H1 (cell line): ENCODE measurements at regions not wholly inside any gene's neighbourhood (a gene's known extent, or its start where the extent isn't known, plus 50 kb on each side); places are given as distances from the start of the nearest gene placed in this dataset.

Source experiments
- CTCF ChIA-PET: fragments of 300-600 bp; sonication (Branson Sonifier 250); formaldehyde crosslinking; loops from one replicate; lab custom pipeline; 2021; ENCODE audit not compliant: partially characterized antibody; lab: Charles Lee
- POLR2A ChIA-PET: fragments of 300-600 bp; sonication (Branson Sonifier 250); formaldehyde crosslinking; loops from one replicate; lab custom pipeline; 2021; ENCODE audit warnings: inconsistent platforms; ENCODE audit not compliant: partially characterized antibody; lab: Charles Lee
- DNase-seq, 2 experiments: peaks; one replicate each; pipeline versions ENCODE4 v3.0.0 to v3.0.0-alpha.2; 2010 to 2022; ENCODE audit warnings: low spot score in 2 of 2, low read depth in 1 of 2, mixed read lengths in 1 of 2
- FAIRE-seq: peaks from 2 replicates; lab custom pipeline; 2011; peaks lifted over from hg19 to GRCh38; lab: Jason Lieb, UNC
- H2AFZ ChIP-seq: 2 replicates; pipeline ENCODE4 v1.8.1; 2012; ENCODE audit warnings: low read length, inconsistent platforms
- H2AK5ac ChIP-seq: 2 replicates; pipeline ENCODE4 v1.6.1; 2013; ENCODE audit warnings: low read depth, low read length
- H2BK120ac ChIP-seq: replicated peaks from 2 replicates; pipeline ENCODE3; 2013; ENCODE audit warnings: low read depth, low read length, inconsistent platforms
- H2BK12ac ChIP-seq: 2 replicates; pipeline ENCODE4 v1.6.1; 2013; ENCODE audit warnings: low read depth, low read length
- H2BK15ac ChIP-seq: 2 replicates; pipeline ENCODE4 v1.6.1; 2013; ENCODE audit warnings: low read length
- H2BK20ac ChIP-seq: 2 replicates; pipeline ENCODE4 v1.6.1; 2013; ENCODE audit warnings: low read length
- H2BK5ac ChIP-seq: 2 replicates; pipeline ENCODE4 v1.6.1; 2013; ENCODE audit warnings: low read depth, low read length
- H3K14ac ChIP-seq: 2 replicates; pipeline ENCODE4 v1.6.1; 2013; ENCODE audit warnings: inconsistent platforms; ENCODE audit not compliant: insufficient read length
- H3K18ac ChIP-seq: 2 replicates; pipeline ENCODE4 v1.6.1; 2013; ENCODE audit warnings: low read length; ENCODE audit errors: extremely low read depth
- H3K23ac ChIP-seq: 2 replicates; pipeline ENCODE4 v1.6.1; 2013; ENCODE audit warnings: inconsistent platforms; ENCODE audit not compliant: insufficient read length
- H3K23me2 ChIP-seq: 2 replicates; pipeline ENCODE4 v1.6.1; 2013; ENCODE audit warnings: low read depth, low read length
- H3K27ac ChIP-seq: 2 replicates; pipeline ENCODE4 v1.6.1; 2011; ENCODE audit warnings: low read depth, low read length, inconsistent platforms
- H3K27me3 ChIP-seq, 4 experiments: replicated peaks in 1 of 4; 1 replicate in 1 of 4; 2 replicates in 3 of 4; pipeline versions ENCODE4 v1.6.1 to v1.8.1; 2011 to 2013; ENCODE audit warnings: low read length in 3 of 4, mild to moderate bottlenecking in 3 of 4, inconsistent platforms in 2 of 4, mixed read lengths in 2 of 4, moderate library complexity in 1 of 4; ENCODE audit not compliant: control insufficient read depth in 3 of 4, insufficient read depth in 3 of 4; ENCODE audit errors: extremely low read depth in 1 of 4
- H3K36me3 ChIP-seq, 4 experiments: 2 replicates each; pipeline versions ENCODE4 v1.6.1 to v1.8.1; 2011 to 2013; ENCODE audit warnings: mild to moderate bottlenecking in 4 of 4, low read length in 3 of 4, moderate library complexity in 2 of 4, control low read depth in 1 of 4, inconsistent platforms in 1 of 4; ENCODE audit not compliant: insufficient read depth in 4 of 4, control insufficient read depth in 2 of 4
- H3K4ac ChIP-seq: replicated peaks from 2 replicates; pipeline ENCODE3; 2013; ENCODE audit warnings: low read length, low read depth, mixed read lengths, inconsistent platforms; ENCODE audit not compliant: insufficient read length
- H3K4me1 ChIP-seq, 4 experiments: replicated peaks in 1 of 4; 1 replicate in 1 of 4; 2 replicates in 3 of 4; pipeline versions ENCODE4 v1.6.1 to v1.8.1; 2011 to 2013; ENCODE audit warnings: low read length in 3 of 4, inconsistent platforms in 2 of 4, mixed read lengths in 1 of 4; ENCODE audit not compliant: insufficient read depth in 4 of 4, control insufficient read depth in 3 of 4
- H3K4me2 ChIP-seq, 2 experiments: 2 replicates each; pipeline versions ENCODE4 v1.6.1 to v1.8.1; 2011 to 2013; ENCODE audit warnings: low read depth in 2 of 2, low read length in 2 of 2, control low read depth in 1 of 2, inconsistent platforms in 1 of 2, mild to moderate bottlenecking in 1 of 2; ENCODE audit not compliant: insufficient read depth in 1 of 2
- H3K4me3 ChIP-seq, 4 experiments: fragments of 200-600, 300-600 bp in 1 of 4; sonication (generic), shearing (Covaris generic), sonication (Bioruptor Twin) in 1 of 4; 2 replicates each; pipeline versions ENCODE4 v1.5.1 to v1.8.1; 2011 to 2016; ENCODE audit warnings: low read length in 4 of 4, low read depth in 3 of 4, control low read depth in 2 of 4, inconsistent platforms in 2 of 4, mild to moderate bottlenecking in 2 of 4, mixed read lengths in 1 of 4, moderate library complexity in 1 of 4; ENCODE audit not compliant: insufficient read depth in 2 of 4; ENCODE audit errors: extremely low read depth in 1 of 4
- H3K56ac ChIP-seq: replicated peaks from 2 replicates; pipeline ENCODE3; 2013; ENCODE audit warnings: low read depth, mild to moderate bottlenecking, mixed read lengths, low read length, inconsistent platforms; ENCODE audit not compliant: insufficient read length
- H3K79me1 ChIP-seq: 2 replicates; pipeline ENCODE4 v1.6.1; 2013; ENCODE audit warnings: low read depth, low read length, control low read depth
- H3K79me2 ChIP-seq, 2 experiments: 2 replicates each; pipeline versions ENCODE4 v1.6.1 to v1.8.1; 2012 to 2013; ENCODE audit warnings: low read length in 2 of 2, mild to moderate bottlenecking in 2 of 2, inconsistent platforms in 1 of 2; ENCODE audit not compliant: insufficient read depth in 2 of 2, control insufficient read depth in 1 of 2
- H3K9ac ChIP-seq, 4 experiments: replicated peaks in 1 of 4; 1 replicate in 1 of 4; 2 replicates in 3 of 4; pipeline versions ENCODE4 v1.6.1 to v1.8.1; 2011 to 2013; ENCODE audit warnings: low read depth in 3 of 4, low read length in 3 of 4, control low read depth in 2 of 4, mild to moderate bottlenecking in 2 of 4, moderate library complexity in 2 of 4, inconsistent platforms in 1 of 4; ENCODE audit errors: extremely low read depth in 1 of 4
- H3K9me3 ChIP-seq, 2 experiments: 2 replicates each; pipeline versions ENCODE4 v1.6.1 to v1.8.1; 2012 to 2013; ENCODE audit warnings: mild to moderate bottlenecking in 2 of 2, moderate library complexity in 2 of 2, control low read depth in 1 of 2, inconsistent platforms in 1 of 2, low read depth in 1 of 2, low read length in 1 of 2, mixed read lengths in 1 of 2; ENCODE audit not compliant: insufficient read depth in 2 of 2
- H4K20me1 ChIP-seq, 2 experiments: replicated peaks in 1 of 2; 2 replicates each; pipeline versions ENCODE3 to v1.8.1; 2011 to 2013; ENCODE audit warnings: inconsistent platforms in 2 of 2, low read length in 2 of 2, mild to moderate bottlenecking in 1 of 2; ENCODE audit not compliant: insufficient read depth in 2 of 2, control insufficient read depth in 1 of 2
- H4K5ac ChIP-seq: 2 replicates; pipeline ENCODE4 v1.6.1; 2013; ENCODE audit warnings: low read length, low read depth, mixed read lengths, inconsistent platforms; ENCODE audit not compliant: insufficient read length
- H4K8ac ChIP-seq: 2 replicates; pipeline ENCODE4 v1.8.0; 2013; ENCODE audit warnings: mild to moderate bottlenecking, moderate library complexity, low read length, inconsistent platforms; ENCODE audit not compliant: insufficient read depth; ENCODE audit errors: extremely low read depth
- H4K91ac ChIP-seq: replicated peaks from 2 replicates; pipeline ENCODE3; 2013; ENCODE audit warnings: low read length, mixed read lengths, inconsistent platforms; ENCODE audit not compliant: insufficient read length
- ATF3 ChIP-seq: IDR thresholded peaks from 2 replicates; pipeline ENCODE4 v1.6.1; 2011; ENCODE audit warnings: low read depth, mild to moderate bottlenecking, low read length; ENCODE audit not compliant: insufficient read depth
- CBX8 ChIP-seq: fragments of 300-800, 300-1000 bp; sonication (generic); IDR thresholded peaks from 2 replicates; pipeline ENCODE4 v1.7.1; 2016; ENCODE audit warnings: low read depth, low read length, borderline replicate concordance
- CREB1 ChIP-seq: IDR thresholded peaks from 2 replicates; pipeline ENCODE4 v1.6.1; 2012; ENCODE audit warnings: inconsistent platforms
- WGBS, 2 experiments: shearing (Covaris generic) in 1 of 2; methylation state at CpG; one replicate each; pipeline versions ENCODE4 v1.1.6 to v1.1.7; 2013 to 2015; ENCODE audit warnings: low lambda C conversion rate in 2 of 2, mixed read lengths in 2 of 2, inconsistent platforms in 1 of 2, low coverage in 1 of 2, missing lambda C conversion rate in 1 of 2; ENCODE audit not compliant: insufficient replicate concordance in 2 of 2, insufficient coverage in 1 of 2, insufficient read length in 1 of 2; ENCODE audit errors: extremely low coverage in 1 of 2, missing lambda C conversion rate in 1 of 2; 5-methylcytosine and 5-hydroxymethylcytosine counted together

- no peaks in the 10 kb centered on the region for H3K23me2 ChIP-seq
- no peak for TF ChIP-seq ATF3
- no peak for TF ChIP-seq CREB1
- no peak for TF ChIP-seq CBX8
- no peak for FAIRE-seq
- no peaks in the 10 kb centered on the region; a peak in 1 of 7 replicates for H3K27me3 ChIP-seq
- no peaks in the 10 kb centered on the region for H3K36me3 ChIP-seq
- no peak overlapping the region for H2AFZ ChIP-seq
- H4K5ac ChIP-seq: no peak overlapping the region
- no peak overlapping the region for H2BK5ac ChIP-seq
- H3K4ac ChIP-seq: no peak overlapping the region
- no peak overlapping the region for H3K56ac ChIP-seq
- H2BK15ac ChIP-seq: no peak overlapping the region
- H2BK20ac ChIP-seq: no peak overlapping the region
- no peak overlapping the region for H3K4me3 ChIP-seq
- CTCF ChIA-PET: no interaction called here
- no peak overlapping the region for H3K23ac ChIP-seq
- WGBS, 2 experiments: 94% methylated on average over 4 of the region's 4 CpGs; no CpG with 5 or more reads in 1 of the 2 experiments
- no peaks in the 10 kb centered on the region for H3K9me3 ChIP-seq
- H3K4me2 ChIP-seq: no peak overlapping the region
- H4K91ac ChIP-seq: no peak overlapping the region
- no peak overlapping the region for H4K8ac ChIP-seq
- H3K18ac ChIP-seq: no peak overlapping the region
- no peak overlapping the region for H2AK5ac ChIP-seq
- no peaks in the 10 kb centered on the region for H4K20me1 ChIP-seq
- no peak overlapping the region for H3K27ac ChIP-seq
- POLR2A ChIA-PET: no interaction called here
- no peak for DNase-seq
- no peak overlapping the region for H2BK12ac ChIP-seq
- no peak overlapping the region for H3K14ac ChIP-seq
- H3K4me1 ChIP-seq: peaks cover 0 to 8% (median 4%) of the 10 kb centered on the region in 4 experiments; a peak in 4 of 7 replicates
- H3K79me2 ChIP-seq: no peaks in the 10 kb centered on the region
- H2BK120ac ChIP-seq: no peak overlapping the region
- no peaks in the 10 kb centered on the region for H3K79me1 ChIP-seq
- no peak overlapping the region for H3K9ac ChIP-seq
Observed at GRCh38 chr13:109671919-109672318, 114.5 kb downstream of the IRS2 start.
